Upper lobe of right lung (tissue), 1 donor: ENCODE measurements at regions not wholly inside any gene's neighbourhood (a gene's known extent, or its start where the extent isn't known, plus 50 kb on each side); places are given as distances from the start of the nearest gene placed in this dataset.

Experiments used
- ATAC-seq: fragments of 200-7000 bp; cut with Tn5 transposase; one replicate; pipeline ENCODE4 v1.9.1; 2020; ENCODE audit warnings: mild to moderate bottlenecking, moderate library complexity
- DNase-seq: peaks from one replicate; pipeline ENCODE4 v3.0.0-alpha.2; 2020
- H3K27ac ChIP-seq: fragments of 200-600 bp; one replicate; pipeline ENCODE4 v1.8.0; 2022
- H3K27me3 ChIP-seq: fragments of 200-600 bp; one replicate; pipeline ENCODE4 v1.8.0; 2022; ENCODE audit warnings: mild to moderate bottlenecking
- H3K36me3 ChIP-seq: fragments of 200-600 bp; one replicate; pipeline ENCODE4 v1.8.0; 2022
- H3K4me1 ChIP-seq: fragments of 200-600 bp; one replicate; pipeline ENCODE4 v1.8.0; 2022
- H3K4me3 ChIP-seq: fragments of 200-600 bp; one replicate; pipeline ENCODE4 v1.8.0; 2022; ENCODE audit warnings: mild to moderate bottlenecking
- H3K9me3 ChIP-seq: fragments of 200-600 bp; one replicate; pipeline ENCODE4 v1.8.0; 2022
- intact Hi-C: fragments of 100-400 bp; cut with DNase I; formaldehyde crosslinking; loops from one replicate; pipeline ENCODE4 v1.11.0; 2022
- TF ChIP-seq, protein P1 (sequence below): fragments of 200-600 bp; IDR thresholded peaks from one replicate; pipeline ENCODE4 v1.8.0; 2022; ENCODE audit warnings: antibody characterized with exemption
- donor health status: DM: no; HTN: yes; CAD: no; lungs with severe emphysema.

- intact Hi-C loops = no loop called here
- Histone ChIP-seq H3K36me3 (no peaks in the 10 kb centered on the region), H3K4me3 (no peak overlapping the region), H3K27ac (no peak overlapping the region), H3K27me3 (no peaks in the 10 kb centered on the region), H3K9me3 (no peaks in the 10 kb centered on the region), H3K4me1 (no peaks in the 10 kb centered on the region)
- TF ChIP-seq, protein P1, sequence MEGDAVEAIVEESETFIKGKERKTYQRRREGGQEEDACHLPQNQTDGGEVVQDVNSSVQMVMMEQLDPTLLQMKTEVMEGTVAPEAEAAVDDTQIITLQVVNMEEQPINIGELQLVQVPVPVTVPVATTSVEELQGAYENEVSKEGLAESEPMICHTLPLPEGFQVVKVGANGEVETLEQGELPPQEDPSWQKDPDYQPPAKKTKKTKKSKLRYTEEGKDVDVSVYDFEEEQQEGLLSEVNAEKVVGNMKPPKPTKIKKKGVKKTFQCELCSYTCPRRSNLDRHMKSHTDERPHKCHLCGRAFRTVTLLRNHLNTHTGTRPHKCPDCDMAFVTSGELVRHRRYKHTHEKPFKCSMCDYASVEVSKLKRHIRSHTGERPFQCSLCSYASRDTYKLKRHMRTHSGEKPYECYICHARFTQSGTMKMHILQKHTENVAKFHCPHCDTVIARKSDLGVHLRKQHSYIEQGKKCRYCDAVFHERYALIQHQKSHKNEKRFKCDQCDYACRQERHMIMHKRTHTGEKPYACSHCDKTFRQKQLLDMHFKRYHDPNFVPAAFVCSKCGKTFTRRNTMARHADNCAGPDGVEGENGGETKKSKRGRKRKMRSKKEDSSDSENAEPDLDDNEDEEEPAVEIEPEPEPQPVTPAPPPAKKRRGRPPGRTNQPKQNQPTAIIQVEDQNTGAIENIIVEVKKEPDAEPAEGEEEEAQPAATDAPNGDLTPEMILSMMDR = no peak
- DNase-seq (no peak), ATAC-seq (no peak)
Observed at GRCh38 chr1:56375326-56375804, 204.0 kb downstream of the PLPP3 start.

DNA sequence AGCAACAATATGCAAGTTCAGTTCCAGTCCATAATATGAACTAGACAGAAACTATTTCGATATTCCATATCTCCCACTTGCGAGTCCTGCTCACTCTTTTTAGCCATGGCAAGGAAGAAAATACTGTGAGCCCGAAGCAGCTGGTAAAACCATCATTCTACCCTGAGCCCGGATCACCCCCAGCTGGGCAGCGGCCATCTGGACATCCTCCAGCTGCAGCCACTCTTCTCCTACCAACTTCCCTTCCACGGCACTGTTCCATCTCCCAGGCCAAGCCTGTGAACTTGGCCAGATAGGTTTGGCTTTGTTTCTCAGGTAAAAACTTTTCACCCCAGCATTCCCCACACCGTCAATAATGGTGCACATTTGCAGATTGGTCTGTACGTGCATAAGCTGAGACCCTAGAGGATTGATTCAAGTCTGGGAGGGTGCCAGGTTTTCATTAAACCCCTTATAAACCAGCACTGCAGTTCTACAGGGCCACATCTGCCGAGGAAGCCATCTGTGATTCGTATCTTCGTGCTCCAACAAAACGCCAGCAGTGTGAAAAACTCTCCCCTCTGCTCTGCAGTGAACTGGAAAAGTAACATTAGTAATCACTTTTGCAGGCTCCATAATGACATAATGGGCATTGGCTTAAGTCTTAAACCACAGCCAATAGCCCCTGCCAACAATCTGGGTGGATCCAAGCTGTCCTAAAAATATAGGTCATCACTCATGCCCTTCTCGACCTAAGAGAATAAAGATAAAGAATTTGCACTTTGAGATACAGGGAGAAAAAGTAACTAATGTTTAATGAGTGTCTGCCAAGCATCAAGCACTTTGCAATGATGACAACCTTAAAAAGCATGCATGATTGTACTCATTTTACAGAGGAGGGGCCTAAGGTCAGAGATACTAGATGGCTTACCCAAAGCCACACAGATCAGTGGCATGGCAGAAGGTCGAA, 205.1 kb downstream of the PLPP3 start:
- TF ChIP-seq, protein P1 = no peak
- ATAC-seq (no peak), DNase-seq (no peak)
- H3K27ac ChIP-seq = no peak overlapping the region
- H3K36me3 ChIP-seq = no peaks in the 10 kb centered on the region
- intact Hi-C loops = no loop called here
- H3K9me3 ChIP-seq = no peaks in the 10 kb centered on the region
- H3K27me3 ChIP-seq = no peaks in the 10 kb centered on the region
- H3K4me3 ChIP-seq = no peak overlapping the region
- H3K4me1 ChIP-seq = no peaks in the 10 kb centered on the region

DNA sequence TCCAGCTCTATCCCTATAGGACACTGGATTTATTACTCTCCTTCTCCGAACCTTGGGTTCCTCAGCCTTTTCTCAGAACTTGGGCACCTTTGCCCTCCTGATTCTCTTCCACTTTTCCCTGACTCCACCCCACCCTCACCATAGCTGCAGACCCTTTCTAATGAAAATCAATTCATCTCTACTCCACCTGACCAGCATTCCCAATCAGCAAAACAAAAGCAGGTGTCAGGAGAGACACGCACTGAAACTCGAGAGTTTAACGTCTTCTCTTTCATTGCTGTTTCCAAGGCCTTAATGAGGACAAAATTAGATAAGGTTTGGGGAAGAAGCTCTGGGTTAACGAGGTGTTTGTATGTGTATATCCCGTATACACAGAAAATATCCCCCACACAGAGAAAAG, 208.8 kb downstream of the PLPP3 start:
- Histone ChIP-seq H3K9me3 (no peaks in the 10 kb centered on the region), H3K27me3 (no peaks in the 10 kb centered on the region), H3K4me1 (no peaks in the 10 kb centered on the region), H3K4me3 (no peak overlapping the region), H3K36me3 (no peaks in the 10 kb centered on the region), H3K27ac (no peak overlapping the region)
- ATAC-seq (no peak), DNase-seq (no peak)
- intact Hi-C loops = no loop called here
- TF ChIP-seq, protein P1 = no peak

DNA sequence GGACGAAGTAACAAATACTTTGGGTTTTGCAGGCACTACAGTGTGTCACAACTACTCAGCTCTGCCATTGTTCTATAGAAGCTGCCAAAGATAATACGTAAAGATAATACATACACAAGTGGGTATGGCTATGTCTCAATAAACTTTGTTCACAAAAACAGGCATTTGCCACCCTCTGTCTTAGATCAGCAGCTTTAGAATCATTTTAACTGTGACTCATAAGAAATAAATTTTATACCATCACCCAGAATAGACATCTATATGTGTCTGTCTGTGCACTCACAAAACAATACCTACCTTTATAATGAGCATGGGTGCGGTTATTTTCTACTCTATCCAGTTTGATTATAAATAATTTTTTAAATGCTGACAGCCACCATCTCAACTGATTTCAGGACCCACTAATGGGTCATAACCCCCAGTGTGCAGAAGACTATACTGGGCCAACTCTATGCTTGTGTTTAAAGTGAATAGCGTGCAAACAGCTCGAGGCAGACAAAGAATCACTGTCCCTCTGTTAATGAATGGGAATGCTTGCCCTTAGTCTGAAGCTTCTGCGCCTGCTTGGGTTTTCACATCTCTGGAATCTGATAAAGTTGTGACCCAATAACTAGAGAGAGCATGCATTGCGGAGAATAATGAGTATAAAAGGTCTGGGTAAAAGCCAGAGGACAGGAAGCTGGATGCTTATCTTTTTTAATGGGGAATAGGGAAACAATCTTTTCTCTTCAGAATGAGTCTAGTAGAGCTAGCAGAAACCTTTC, 216.2 kb downstream of the PLPP3 start:
- H3K27me3 ChIP-seq = no peaks in the 10 kb centered on the region

DNA sequence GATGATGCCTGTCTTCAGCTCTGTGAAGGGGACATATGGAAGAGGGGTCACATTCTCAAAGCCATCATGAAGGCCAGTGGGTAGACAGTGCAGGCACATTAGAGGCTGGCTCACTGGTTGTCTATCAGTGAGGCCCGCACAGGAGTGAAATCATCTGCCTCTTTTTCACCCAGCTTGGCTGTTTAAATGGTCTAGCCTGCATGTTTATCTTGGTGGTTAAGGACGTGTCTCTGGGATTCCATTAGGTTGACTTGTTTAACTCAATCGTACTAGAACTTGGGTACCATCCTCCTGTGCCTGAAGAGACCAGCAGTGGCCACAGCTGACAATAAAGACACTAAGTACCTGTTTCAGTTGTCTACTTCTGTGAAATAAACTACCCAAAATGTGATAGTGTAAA, 219.3 kb downstream of the PLPP3 start:
- Histone ChIP-seq H3K4me1 (no peaks in the 10 kb centered on the region), H3K27me3 (no peaks in the 10 kb centered on the region), H3K27ac (no peak overlapping the region), H3K36me3 (no peaks in the 10 kb centered on the region), H3K4me3 (no peak overlapping the region), H3K9me3 (no peaks in the 10 kb centered on the region)
- no peak for DNase-seq
- ATAC-seq = no peak
- TF ChIP-seq, protein P1 = no peak
- intact Hi-C loops = no loop called here

More for the DNA sequence above, 216.2 kb downstream of the PLPP3 start:
- TF ChIP-seq, protein P1 = no peak
- H3K36me3 ChIP-seq = no peaks in the 10 kb centered on the region
- no peaks in the 10 kb centered on the region for H3K4me1 ChIP-seq
- ATAC-seq = no peak
- no peak overlapping the region for H3K27ac ChIP-seq
- H3K4me3 ChIP-seq = no peak overlapping the region
- H3K9me3 ChIP-seq = no peaks in the 10 kb centered on the region
- intact Hi-C loops = no loop called here
- no peak for DNase-seq
